NK-92 treated with Interleukin-12 subunit alpha and Interleukin-12 subunit beta, amount 100 ng/mL, for 24 hours (cell line): ENCODE measurements at regions not wholly inside any gene's neighbourhood (a gene's known extent, or its start where the extent isn't known, plus 50 kb on each side); places are given as distances from the start of the nearest gene placed in this dataset.
"Not testable (repeated sequence)": the region's sequence is repeated elsewhere in the genome, so short reads cannot be mapped to it uniquely, and the experiment has no call there.

Experiments
- DNase-seq: peaks from one replicate; lab custom pipeline; 2025; lab: John Stamatoyannopoulos, UW

DNA sequence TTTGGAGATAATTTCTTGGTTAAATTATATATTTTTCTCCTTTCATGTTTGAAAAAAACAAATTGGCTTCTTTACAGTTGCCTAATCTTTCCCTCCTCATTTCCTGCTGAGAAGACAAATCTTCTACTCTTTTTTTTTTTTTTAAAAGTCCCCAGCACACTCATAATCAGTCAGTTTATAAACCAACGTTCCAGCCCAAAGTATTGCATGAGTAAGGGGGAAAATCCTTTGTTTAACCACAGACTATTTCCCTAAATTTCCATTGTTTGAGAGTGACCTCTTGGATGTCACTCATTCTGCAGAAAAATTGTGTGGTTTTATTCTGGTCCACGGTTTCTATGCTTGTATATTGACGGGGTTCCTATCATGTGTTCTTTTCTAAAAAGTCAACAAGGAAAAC is 55.1 kb upstream of the TLR4 start:
- DNase-seq = no peak

- no peak for DNase-seq
Measured at GRCh38 chr9:117644932-117645636, 59.1 kb upstream of the TLR4 start.

DNA sequence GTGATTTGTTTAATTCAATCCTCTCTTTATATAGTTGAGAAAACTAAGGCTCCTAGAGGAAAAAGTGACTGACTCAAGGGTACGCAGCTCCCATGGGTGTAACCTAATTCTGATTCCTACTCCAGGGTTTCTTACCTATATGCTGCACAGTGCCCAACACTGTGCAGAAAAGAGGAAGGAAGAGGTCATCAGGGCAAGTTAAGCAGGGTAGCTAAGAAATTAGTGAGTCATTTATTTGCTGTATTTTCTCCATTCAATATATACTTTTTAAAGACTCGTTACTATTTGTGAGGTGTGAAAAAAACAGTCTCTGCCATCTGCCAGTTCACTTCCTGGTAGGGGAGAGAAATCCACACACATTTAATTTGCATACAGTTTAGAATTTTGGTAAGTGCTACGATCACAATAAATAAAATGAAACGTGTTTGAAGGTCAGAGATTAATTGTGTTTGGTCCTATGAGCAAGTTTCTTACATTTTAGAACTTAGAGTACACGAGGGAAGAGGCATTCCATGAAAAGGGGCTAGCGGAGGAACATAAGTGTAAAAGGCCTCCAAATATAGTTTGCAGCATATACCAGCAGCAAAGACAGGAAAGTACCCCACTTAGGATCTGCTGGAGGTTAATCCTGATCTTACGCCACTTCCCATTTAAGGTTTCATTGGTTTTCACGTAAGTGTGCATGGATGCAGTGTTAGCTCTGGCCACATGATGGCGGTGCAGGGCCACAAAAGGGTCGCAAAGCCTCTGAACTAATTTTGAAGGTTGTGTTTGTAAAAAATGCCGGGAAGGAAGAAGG is 59.9 kb upstream of the TLR4 start:
- peak; percentile 15 for DNase-seq

GRCh38 chr9:117643288-117643654 is 60.9 kb upstream of the TLR4 start:
- DNase-seq = no peak

DNA sequence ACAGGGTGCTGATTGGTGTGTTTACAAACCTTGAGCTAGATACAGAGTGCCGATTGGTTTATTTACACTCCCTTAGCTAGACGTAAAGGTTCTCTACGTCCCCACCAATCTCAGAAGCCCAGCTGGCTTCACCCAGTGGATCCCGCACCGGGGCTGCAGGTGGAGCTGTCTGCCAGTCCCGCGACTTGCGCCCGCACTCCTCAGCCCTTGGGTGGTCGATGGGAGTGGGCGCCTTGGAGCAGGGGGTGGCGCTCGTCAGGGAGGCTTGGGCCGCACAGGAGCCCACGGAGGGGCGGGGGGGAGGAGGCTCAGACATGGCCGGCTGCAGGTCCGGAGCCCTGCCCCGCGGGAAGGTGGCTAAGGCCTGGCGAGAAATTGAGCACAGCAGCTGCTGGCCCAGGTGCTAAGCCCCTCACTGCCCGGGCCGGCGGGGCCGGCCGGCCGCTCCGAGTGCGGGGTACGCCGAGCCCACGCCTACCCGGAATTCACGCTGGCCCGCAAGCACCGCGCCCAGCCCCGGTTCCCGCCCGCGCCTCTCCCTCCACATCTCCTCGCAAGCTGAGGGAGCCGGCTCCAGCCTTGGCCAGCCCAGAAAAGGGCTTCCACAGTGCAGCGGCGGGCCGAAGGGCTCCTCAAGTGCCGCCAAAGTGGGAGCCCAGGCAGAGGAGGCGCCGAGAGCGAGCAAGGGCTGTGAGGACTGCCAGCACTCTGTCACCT is 61.5 kb upstream of the TLR4 start:
- DNase-seq = not testable (repeated sequence)

DNA sequence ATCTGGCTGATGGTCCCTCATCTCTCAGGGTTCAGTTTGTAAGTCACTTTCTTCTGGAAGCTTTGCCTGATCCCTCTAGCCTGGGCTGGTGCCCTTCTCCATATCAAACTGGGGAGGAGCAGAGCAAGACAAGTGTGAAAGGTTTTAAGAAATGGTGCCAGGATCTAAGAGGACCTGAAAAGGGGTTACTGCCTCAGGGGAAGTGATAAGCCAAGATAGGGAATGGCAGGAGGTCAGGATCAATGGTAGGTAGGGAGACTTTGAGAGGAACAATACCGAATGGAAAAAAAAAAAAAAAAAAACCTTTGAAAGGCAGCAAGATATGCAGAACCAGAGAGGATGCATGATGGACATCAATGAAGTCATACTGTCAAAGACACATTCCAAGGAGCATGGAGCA is 67.5 kb upstream of the TLR4 start:
- DNase-seq = no peak

GRCh38 chr9:117625154-117625553 is 79.0 kb upstream of the TLR4 start:
- DNase-seq = no peak

- DNase-seq = no peak
Measured at GRCh38 chr9:117624106-117624505, 80.1 kb upstream of the TLR4 start.

GRCh38 chr9:117622347-117622746 is 81.9 kb upstream of the TLR4 start:
- DNase-seq = no peak

DNA sequence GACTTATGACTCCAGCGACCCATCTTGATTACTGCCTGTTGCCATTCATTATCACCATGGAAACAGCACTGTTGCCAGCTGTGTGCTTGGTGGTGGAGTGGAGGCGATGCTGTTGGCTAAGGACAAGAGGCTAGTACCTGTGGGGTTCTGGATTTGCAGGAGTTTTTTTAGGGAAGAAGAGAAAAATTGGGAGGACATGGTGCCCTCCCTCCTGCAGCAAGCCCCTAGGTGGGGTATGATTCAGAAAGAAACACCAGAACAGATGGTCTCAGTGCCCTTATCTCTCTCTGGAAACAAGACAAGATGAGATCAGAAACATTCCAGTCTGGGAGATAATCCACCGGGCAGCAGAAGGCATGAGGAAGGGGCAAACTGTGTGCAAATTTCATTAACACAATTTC is 87.8 kb upstream of the TLR4 start:
- no peak for DNase-seq

- no peak for DNase-seq
Measured at GRCh38 chr9:117612317-117612716, 91.9 kb upstream of the TLR4 start.

DNA sequence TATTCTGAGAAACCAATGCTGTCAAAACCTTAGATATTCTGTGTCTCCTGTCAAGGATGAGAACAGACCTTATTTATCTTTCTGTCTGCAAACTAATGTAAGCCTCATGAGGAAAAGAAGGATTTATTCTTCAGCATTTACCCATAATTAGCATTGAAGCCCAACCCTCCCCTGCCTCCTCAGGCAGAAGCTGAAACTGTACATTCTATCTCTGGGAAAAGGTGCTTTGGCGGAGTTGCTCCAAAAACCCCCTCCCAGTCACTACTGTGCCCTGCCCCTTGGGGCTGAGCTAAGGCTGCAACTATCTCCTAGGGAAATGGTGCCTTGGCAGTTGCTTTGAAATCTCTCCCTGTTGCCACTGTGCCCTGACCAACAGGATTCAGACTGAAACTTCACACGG is 106.2 kb upstream of the TLR4 start:
- no peak for DNase-seq

DNA sequence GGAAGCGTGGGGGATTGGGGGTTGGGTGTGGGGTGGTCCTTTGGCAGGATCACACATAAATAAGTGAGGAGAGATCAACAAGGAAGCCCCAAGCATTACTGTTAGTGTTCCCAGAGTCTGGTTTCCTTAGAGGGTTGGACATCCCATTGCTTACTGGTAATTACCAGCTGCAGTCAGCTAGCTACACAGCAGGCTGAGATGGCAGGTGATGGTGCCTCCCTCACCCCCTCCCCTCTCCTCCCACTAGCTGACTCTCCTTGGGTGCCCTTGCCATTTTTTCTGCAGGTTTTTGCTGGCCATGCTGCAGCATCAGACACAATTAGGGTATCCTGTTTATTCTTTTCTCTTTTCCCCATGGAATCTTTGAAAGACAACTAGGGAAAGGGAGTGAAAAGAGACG is 107.5 kb upstream of the TLR4 start:
- DNase-seq = no peak

DNA sequence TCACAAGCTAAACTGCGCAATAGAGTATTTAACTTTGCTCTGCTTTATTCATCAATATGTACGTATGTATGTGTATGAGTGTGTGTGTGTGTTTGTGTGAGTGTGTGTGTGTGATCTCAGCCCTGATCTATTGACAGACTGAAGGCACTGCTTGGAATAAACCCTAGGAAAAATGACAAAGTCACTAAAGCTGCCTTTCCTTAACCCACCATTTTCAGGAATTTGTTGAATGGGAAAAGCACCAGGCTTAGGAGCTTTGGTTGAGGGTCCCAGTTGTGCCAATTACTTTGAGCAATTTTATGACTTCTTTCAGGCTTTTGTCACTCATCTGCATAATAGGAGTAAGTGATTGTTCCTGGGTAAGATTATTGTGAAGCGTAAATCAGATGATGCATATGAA is 108.6 kb upstream of the TLR4 start:
- DNase-seq = no peak

- DNase-seq = no peak
Measured at GRCh38 chr9:117587263-117587662, 116.9 kb upstream of the TLR4 start.

DNA sequence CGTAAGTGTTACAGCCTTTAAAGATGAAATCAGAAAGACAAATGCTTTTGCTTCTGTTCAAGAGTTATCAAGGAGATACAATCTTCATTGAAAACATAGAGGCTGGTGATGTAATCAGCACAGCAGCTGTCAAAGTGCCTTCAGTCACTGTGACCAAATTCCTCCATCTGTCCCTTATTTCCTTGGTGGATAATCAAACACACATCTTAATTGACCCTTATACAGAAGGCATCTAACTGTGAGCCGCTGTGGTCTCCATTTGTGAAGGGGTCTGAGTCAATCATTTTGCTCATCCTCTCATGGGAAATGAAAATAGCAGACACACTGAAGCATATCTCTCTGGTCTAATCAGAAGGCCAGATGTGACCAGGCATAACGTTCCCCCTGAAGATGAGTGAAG is 130.1 kb upstream of the TLR4 start:
- no peak for DNase-seq

DNA sequence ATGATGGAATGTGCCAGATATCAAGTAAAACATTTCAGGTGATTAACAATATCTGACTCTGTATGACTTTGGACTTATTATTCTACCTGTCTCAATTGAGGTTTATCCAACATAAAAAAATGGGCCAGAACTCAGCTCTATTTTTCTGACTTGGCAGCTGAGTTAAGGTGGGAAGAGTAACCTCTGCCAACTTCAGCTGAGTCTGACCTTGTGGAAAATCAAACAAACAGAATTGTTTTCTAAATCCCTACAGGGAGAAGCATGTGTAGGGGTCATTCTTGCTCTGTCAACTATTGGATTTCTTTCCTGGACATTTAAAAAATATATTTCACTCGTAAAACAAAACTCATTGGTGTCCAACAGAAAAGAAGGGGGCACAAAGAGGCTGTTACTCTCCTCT is 139.4 kb upstream of the TLR4 start:
- DNase-seq = no peak

DNA sequence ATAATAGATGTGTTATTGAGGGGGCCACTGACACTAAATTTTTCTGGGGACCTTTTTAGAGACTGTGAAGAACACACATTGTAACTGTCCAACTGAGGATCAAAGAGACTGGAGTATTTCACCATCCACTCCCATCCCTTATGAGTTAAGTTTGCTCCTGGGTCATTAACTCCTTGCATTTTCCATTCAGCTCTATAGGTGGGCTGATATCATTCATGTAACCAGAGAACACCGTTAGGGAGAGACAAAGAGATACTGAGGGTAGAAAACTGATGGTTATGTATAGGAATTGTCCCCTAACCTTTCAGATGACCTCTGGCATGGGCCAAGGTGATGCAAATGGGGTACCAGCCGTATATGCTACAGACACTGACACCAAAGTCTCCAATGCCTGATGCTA is 142.4 kb upstream of the TLR4 start:
- DNase-seq = no peak

- DNase-seq = peak; percentile 1
Measured at GRCh38 chr9:117555964-117556629, 141.2 kb upstream of the ASTN2 start.

GRCh38 chr9:117552811-117553210 is 138.0 kb upstream of the ASTN2 start:
- DNase-seq = no peak

GRCh38 chr9:117551171-117551570 is 136.3 kb upstream of the ASTN2 start:
- no peak for DNase-seq

DNA sequence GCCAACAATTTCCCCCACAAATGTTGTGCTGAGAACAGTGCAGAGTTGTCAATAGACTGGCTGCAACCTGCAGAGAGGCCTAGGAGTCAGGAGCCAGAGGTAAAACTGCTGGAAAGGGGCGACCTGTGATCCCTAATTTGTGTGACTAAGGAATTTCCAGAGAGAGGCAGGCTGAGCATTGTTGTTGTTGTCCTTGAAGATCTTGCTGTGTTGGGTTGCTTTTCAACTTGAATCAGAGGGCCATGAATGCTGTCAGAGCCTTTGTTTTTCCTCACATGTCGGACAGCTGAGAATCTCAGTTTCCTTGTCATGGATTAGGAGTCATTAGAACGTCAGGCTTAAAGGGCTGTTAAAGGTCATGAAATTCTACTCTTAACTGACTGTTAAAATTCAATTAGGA is 134.6 kb upstream of the ASTN2 start:
- no peak for DNase-seq

DNA sequence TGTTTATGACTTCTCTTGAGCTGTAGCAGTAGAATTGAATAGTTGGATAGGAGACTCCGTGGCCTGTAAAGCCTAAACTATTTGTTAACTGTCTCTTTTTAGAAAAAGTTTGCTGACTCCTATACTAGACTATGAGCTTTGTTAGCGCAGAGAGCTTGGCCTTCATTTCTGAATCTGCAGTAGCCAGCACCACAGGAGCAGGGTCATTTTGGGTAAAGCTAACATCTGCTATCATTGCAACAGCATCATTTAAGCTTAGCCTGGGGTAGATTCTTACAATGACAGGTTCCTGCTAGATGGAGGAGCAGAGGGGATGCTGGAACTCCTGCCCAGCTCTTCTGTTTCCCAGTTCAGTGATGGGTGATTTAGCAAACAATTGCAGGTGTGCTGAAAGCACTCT is 133.7 kb upstream of the ASTN2 start:
- DNase-seq = no peak
